ENCODE measurements at regions not wholly inside any gene's neighbourhood (a gene's known extent, or its start where the extent isn't known, plus 50 kb on each side); places are given as distances from the start of the nearest gene placed in this dataset.
A peak's percentile ranks its signal among the peaks of the same experiment; 100 is the strongest.
"Not testable (repeated sequence)": the region's sequence is repeated elsewhere in the genome, so short reads cannot be mapped to it uniquely, and the experiment has no call there.

DNA sequence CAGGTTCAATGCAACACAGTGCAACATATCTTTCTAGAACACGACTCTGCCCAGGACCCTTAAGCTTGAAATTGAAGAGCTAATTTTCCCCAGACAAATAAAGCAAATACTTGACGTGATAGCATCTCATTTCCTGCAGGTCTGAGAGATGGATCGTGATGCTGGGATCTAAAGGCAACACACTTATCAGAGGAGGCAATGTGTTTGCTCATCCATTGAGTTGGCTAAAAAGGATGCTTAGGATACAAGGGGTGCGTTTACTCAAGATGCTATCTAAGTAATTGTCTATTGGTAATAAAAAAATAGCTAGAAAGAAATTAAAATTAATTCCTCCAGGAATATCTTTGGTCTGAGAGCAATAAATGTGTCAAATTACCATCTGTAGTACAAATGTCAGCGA lies 129.0 kb downstream of the SOCS6 start:
- Histone ChIP-seq H3K9me3 (no peaks in the 10 kb centered on the region), H3K27me3 (no peaks in the 10 kb centered on the region), H3K36me3 (no peaks in the 10 kb centered on the region), H3K4me3 (no peak overlapping the region)
- DNase-seq = no peak

DNA sequence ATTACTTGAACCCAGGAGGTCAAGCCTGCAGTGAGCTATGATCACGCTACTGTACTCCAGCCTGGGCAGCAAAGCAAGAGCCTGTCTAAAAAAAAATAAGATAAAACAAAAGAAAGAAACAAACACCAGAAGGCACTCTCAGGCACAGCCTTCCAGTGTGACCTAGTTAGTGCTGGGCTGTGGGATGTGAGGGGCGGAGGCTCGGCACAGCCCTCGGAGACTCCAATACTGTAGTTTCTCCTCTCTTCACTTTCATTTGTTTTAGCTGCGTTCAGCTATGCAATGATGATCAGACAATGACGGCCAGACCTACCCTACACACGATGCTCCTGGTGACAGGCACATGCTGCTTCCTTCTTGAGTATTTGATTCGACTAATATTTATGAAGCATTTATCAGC lies 127.7 kb downstream of the SOCS6 start:
- H3K9me3 ChIP-seq = no peaks in the 10 kb centered on the region; the same call in 1 of the 2 replicates
- no peaks in the 10 kb centered on the region for H3K27me3 ChIP-seq
- no peak for DNase-seq
- H3K36me3 ChIP-seq = no peaks in the 10 kb centered on the region
- no peak overlapping the region for H3K4me3 ChIP-seq

DNA sequence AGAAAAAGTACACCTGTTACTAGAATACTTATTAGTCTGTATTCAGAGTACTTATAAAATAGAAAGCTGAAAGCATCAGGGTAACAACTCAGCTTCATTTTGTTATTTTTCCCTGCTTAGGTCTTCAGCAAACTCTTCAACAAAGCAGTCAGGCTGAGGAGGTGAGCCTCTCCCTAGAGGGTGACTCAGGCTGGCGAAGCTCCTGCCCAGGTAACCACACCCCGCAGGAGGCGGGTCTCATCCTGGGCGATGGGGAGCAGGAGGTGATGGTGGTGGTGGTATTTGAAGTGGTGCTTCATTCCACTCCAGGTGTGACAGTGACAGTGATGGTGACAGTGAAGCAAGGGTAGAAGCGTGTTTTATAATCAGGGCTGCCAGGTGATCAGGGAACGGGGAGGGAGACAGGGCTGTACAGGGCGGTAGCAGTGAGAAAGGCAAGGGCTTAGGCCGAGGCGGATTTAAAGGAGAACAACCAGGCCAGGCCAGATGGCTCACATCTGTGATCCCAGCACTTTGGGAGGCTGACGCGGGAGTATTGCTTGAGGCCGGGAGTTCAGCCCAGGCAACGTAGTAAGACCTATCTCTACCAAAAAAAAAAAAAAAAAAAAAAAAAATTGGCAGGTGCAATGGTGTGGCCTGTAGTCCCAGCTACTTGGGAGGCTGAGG lies 127.1 kb downstream of the SOCS6 start:
- no peak for DNase-seq
- H3K4me3 ChIP-seq = no peak overlapping the region
- H3K27me3 ChIP-seq = no peaks in the 10 kb centered on the region
- H3K36me3 ChIP-seq = no peaks in the 10 kb centered on the region
- H3K9me3 ChIP-seq = no peaks in the 10 kb centered on the region; the same call in 1 of the 2 replicates

DNA sequence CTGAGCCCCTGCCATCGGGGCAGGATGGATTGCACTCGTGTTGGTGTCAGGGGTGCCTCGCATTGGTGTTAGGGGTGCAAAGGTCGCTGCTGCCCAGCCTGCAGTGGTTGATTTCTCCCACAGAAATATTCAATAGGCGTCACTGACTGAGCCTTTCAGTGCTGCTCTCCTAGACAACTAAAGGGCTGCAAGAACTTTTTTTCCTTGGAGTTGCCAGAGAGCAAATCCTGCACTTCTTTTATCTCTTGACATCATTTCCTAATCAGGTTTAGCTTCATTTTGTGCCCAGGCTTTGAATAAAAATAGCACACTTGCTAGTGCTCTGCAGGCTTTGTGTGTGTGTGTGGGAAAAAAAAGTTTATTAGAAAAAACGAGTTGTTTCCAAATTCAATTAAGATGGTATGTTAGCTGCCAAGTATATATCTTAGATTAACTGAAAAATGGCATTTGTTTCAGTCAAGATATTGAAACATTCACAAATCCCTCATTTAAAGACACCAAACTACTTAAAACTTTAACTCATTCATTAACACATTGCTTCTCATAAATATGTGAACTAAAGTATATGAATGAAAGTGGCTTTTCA lies 125.6 kb downstream of the SOCS6 start:
- Histone ChIP-seq H3K9me3 (no peaks in the 10 kb centered on the region; the same call in 1 of the 2 replicates), H3K36me3 (no peaks in the 10 kb centered on the region), H3K27me3 (no peaks in the 10 kb centered on the region), H3K4me3 (no peak overlapping the region)
- no peak for DNase-seq

DNA sequence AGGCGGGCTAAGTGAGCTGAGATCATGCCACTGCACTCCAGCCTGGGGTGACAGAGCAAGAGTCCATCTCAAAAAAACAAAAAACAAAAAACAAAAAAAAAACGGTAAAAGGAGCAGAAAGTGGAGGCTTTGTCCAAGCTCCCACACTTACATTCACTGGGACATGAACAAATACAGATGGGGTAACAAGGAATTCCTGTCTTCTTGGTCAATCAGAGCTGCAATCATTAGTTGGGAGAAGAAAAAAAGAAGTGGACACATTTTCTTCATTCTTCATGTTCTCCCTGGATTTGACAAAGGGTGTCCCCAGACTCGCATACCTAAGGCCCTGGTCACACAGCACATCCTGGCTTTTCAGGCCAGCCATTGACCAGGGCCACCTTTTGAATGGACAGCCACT lies 124.6 kb downstream of the SOCS6 start:
- no peak for DNase-seq
- no peaks in the 10 kb centered on the region for H3K27me3 ChIP-seq
- no peaks in the 10 kb centered on the region; the same call in 1 of the 2 replicates for H3K9me3 ChIP-seq
- no peak overlapping the region for H3K4me3 ChIP-seq
- no peaks in the 10 kb centered on the region for H3K36me3 ChIP-seq

DNA sequence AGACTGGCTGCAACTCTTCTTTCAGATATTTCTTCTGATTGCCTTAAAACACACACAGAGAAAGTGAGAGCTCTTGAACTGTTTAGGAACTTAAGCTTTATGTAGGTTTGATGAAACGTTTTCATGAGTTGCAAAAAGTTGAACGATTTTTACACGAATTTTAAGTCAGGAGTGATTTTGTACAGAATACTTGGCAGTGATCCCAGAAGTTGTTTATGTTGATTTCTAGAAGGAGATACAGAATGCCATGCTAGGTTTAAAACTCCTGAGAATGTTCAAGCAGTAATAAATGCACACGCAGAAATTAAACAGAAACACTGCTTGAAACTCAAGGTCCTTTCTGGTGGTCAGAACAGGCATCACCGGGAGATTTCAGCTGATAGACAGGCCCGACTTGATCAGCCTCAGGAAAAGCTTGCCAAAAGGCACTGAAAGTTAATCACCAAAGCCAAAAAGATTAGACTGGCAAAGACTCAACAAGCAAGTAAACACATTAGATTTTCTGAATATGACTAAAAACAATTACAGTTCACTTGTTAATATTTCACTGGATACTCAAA lies 123.1 kb downstream of the SOCS6 start:
- Histone ChIP-seq H3K4me3 (no peak overlapping the region), H3K9me3 (no peaks in the 10 kb centered on the region; the same call in 1 of the 2 replicates), H3K27me3 (no peaks in the 10 kb centered on the region), H3K36me3 (no peaks in the 10 kb centered on the region)
- no peak for DNase-seq

DNA sequence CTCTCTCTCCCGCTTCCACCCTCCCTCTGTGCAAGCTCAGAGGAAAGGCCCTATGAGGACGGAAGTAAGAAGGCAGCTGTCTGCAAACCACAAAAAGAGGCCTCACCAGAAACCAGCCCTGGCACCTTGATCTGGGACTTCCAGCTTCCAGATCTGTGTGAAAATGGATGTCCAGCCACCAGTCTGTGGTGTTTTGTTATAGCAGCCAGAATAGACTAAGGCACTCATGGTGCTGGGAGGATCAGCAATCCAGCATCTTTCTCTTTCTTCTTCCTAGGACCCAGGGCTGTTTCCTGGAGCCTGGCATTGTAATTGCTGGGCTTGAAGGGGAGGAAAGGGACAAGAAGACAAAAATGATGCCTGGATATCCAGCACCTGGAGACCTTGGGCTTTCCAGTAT lies 122.5 kb downstream of the SOCS6 start:
- no peaks in the 10 kb centered on the region for H3K36me3 ChIP-seq

DNA sequence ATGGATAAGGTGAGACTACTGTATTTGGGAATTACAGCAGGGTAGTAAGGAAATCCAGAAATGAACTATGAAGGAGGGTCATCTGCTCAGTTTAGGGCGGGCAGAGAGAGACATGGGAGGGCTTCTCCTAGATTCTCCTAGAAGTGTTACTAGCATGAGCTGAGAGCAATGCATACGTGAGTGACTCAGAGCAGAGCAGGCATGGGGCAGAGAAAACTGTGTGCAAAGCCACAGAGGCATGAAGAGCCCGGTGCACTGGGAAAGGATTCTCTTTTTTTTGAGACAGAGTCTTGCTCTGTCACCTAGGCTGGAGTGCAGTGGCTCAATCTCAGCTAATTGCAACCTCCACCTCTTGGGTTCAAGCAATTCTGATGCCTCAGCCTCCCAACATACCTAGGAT lies 116.2 kb downstream of the SOCS6 start:
- H3K36me3 ChIP-seq = no peaks in the 10 kb centered on the region
- H3K27me3 ChIP-seq = no peaks in the 10 kb centered on the region
- no peaks in the 10 kb centered on the region for H3K9me3 ChIP-seq
- H3K4me3 ChIP-seq = no peak overlapping the region
- no peak for DNase-seq

More for the DNA sequence above, 122.5 kb downstream of the SOCS6 start:
- Histone ChIP-seq H3K4me3 (no peak overlapping the region), H3K27me3 (no peaks in the 10 kb centered on the region), H3K9me3 (no peaks in the 10 kb centered on the region; the same call in 1 of the 2 replicates)
- no peak for DNase-seq

DNA sequence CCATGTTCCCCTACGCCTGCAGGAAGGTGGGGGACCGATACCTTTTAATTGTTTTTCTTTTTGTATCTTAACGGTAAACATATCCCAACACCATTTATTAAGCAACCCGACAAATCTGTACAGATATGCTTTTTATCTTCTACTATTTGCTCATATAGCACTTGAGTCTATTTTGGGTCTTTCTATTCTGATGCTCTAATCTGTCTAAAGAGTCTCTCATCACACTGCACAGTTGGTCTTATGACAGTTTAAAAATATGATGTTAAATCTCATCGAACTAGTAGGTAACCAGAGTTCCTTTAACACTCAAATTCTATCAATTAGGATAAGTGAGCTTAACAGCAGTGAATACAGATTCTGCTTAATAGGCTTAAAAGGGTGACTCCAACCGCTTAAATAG lies 111.6 kb downstream of the SOCS6 start:
- Histone ChIP-seq H3K36me3 (no peaks in the 10 kb centered on the region), H3K9me3 (no peaks in the 10 kb centered on the region), H3K27me3 (no peaks in the 10 kb centered on the region), H3K4me3 (no peak overlapping the region)
- no peak for DNase-seq

DNA sequence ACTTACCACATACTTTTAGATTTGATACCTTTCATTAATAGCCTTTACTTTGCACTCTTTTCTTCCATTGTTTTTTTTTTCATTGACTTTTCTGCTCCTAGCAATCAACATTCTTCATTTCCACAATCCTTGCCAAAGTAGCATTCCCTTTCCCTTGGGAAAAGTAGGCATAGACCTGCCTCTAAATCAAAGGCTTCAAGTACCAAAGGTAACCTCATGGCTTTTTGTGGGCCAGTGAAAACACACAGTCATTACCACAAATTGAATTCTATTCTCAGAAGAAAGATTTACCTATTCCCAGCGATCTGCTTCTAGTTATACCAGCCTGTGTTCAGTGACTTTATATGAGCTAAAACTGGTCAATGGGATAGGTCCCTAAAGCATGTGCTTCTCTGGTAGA lies 109.2 kb downstream of the SOCS6 start:
- Histone ChIP-seq H3K27me3 (no peaks in the 10 kb centered on the region), H3K4me3 (no peak overlapping the region), H3K9me3 (no peaks in the 10 kb centered on the region), H3K36me3 (no peaks in the 10 kb centered on the region)
- DNase-seq = no peak

DNA sequence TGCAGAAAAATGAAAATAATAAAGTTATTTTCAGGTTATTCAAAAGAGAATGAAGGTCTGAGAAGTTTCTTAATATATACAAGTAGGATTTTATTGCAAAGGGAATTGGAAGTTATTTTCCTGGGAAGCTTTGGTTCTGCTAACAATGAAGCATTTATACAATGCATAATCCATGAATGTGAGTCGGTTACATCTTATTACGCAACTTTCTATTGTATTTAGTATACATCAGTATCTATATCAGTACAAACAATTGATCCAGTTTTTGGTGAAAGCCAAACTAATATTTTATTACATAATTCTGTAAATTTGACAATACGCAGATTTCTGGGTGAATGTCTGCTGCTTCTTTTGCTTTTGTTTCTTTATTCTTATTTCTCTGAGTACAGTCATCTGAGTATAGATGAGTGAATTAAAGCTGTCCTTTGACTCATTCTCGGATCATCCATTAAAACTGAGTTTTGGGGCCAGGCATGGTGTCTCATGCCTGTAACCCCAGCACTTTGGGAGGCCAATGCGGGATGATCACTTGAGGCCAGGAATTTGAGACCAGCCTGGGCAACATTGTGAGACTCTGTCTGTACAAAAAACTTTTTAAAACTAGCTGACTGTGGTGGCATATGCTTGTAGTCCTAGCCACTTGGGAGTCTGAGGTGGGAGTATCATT lies 108.5 kb downstream of the SOCS6 start:
- Histone ChIP-seq H3K27me3 (no peaks in the 10 kb centered on the region), H3K9me3 (no peaks in the 10 kb centered on the region), H3K36me3 (no peaks in the 10 kb centered on the region), H3K4me3 (no peak overlapping the region)
- peak; percentile 31 for DNase-seq

DNA sequence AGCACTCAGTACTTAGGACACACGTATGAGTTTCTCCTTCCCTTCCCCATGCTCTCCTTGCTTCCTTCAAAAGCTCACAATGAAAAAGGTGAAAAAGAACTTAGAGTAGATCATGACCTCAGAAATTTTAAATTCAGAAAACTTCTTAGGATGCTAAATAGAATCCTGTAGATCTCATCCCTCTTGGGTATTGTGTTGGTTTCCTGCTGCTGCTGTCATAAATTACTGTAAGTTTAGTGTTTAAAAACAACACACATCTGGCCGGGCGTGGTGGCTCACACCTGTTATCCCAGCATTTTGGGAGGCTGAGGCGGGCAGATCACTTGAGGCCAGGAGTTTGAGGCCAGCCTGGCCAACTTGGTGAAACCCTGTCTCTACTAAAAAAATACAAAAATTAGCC lies 106.9 kb downstream of the SOCS6 start:
- H3K9me3 ChIP-seq, H3K27me3 ChIP-seq, DNase-seq, H3K36me3 ChIP-seq, H3K4me3 ChIP-seq: not testable (repeated sequence)

DNA sequence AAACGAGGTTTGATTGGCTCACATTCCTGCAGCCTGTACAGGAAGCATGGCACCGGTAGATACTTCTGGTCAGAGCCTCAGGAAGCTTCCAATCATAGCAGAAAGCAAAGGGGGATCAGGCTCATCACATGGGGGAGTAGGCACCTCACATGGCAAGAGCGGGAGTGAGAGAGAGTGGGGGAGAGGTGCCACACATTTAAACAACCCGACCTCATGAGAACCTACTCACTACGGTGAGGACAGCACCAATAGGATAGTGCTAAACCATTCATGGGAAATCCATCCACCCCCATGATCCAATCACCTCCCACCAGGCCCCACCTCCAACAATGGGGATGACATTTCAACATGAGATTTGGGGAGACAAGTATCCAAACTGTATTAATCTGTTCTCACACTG lies 105.8 kb downstream of the SOCS6 start:
- Histone ChIP-seq H3K27me3 (no peaks in the 10 kb centered on the region), H3K9me3 (no peaks in the 10 kb centered on the region), H3K4me3 (no peak overlapping the region), H3K36me3 (no peaks in the 10 kb centered on the region)
- DNase-seq = no peak

DNA sequence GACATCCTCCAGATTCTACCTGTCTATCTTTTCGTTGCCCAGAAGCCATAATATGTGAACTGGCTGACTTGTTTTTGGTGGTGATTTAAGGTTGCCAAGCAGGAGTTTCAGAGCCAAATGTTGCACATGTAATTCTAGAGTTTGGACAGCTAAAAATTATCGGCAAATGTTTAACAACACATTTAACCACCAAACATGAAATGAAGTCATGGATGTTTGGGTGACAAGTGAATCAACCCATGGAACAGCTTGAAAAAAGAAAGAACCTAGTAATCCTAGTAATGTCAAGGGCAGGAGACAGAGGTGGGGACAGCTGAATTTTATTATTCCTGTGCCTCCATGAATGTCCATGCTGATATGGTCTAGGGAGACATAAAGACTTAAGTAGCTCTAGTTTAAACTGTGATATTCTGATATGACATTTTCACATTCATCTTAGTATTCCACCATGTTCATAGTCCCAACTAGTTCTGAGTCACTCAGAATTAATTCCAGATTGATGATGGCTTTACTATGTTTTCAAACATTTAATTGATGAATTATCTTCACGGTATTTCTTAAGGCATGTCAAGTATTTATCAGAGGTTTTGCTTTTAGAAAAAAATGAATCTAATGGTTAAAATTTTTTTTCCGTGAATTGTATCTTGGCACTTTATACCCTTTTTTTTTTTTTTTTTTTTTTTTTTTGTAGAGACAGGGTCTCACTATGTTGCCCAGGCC lies 101.7 kb downstream of the SOCS6 start:
- H3K9me3 ChIP-seq = no peaks in the 10 kb centered on the region
- no peaks in the 10 kb centered on the region for H3K27me3 ChIP-seq
- DNase-seq = no peak
- no peaks in the 10 kb centered on the region for H3K36me3 ChIP-seq
- no peak overlapping the region for H3K4me3 ChIP-seq

DNA sequence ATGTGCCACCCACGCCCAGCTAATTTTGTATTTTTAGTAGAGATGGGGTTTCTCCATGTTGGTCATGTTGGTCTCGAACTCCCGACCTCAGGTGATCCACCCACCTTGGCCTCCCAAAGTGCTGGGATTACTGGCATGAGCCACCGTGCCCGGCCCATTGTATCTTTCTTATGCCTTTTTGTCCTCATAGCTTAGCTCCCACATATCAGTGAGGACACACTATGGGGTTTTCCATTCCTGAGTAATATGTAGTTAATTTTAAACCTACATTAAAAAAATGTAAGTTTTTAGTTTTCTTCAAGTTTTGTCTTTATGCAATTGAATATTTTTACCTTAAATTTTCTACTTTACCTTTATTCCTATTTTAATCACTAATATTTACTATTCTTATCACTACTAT lies 100.2 kb downstream of the SOCS6 start:
- H3K4me3 ChIP-seq, DNase-seq, H3K36me3 ChIP-seq, H3K27me3 ChIP-seq, H3K9me3 ChIP-seq: not testable (repeated sequence)

DNA sequence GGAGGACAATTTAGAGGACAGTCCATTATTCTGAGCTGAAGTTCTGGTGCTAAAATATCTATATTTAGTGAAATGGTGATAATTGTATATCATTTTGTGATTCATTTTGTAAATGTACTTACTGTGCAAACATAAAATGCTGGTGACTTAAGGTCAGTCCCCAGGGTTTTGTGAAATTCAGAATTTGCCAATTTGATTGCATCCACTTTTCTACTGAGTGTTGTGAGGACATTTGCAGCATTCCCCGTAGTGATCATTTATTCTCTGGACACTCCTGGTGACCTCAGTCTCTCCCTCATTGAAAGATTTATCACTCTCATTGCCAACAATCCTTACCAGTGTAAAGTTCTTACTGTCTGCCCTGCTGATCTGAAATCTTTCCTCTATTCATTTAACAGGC lies 98.2 kb downstream of the SOCS6 start:
- DNase-seq = no peak
- Histone ChIP-seq H3K9me3 (no peaks in the 10 kb centered on the region), H3K4me3 (no peak overlapping the region), H3K27me3 (no peaks in the 10 kb centered on the region), H3K36me3 (no peaks in the 10 kb centered on the region)

DNA sequence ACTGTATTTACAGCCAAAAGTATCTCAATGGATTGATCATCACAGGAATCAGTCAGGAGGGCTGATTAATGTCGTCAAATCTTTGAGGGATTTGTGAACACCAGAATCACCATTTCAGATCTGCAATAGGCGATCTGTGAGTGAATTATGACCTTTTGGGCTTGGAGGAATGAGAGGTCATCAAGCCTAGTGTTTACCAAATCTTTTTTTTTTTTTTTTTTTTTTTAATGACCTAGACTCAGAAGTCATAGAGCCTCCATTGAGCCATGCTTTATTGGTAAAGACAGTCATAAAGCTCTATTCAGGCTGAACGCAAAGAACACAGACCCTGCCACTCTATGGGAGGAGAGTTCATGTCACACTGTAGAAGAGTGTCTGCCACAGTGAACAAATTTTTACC lies 97.7 kb downstream of the SOCS6 start:
- no peaks in the 10 kb centered on the region for H3K9me3 ChIP-seq
- DNase-seq = no peak
- H3K4me3 ChIP-seq = no peak overlapping the region
- no peaks in the 10 kb centered on the region for H3K27me3 ChIP-seq
- no peaks in the 10 kb centered on the region for H3K36me3 ChIP-seq

Measured in MG63 (cell line).